ENCODE measurements at regions not wholly inside any gene's neighbourhood (a gene's known extent, or its start where the extent isn't known, plus 50 kb on each side); places are given as distances from the start of the nearest gene placed in this dataset.
A peak's percentile ranks its signal among the peaks of the same experiment; 100 is the strongest.
"Not testable (repeated sequence)": the region's sequence is repeated elsewhere in the genome, so short reads cannot be mapped to it uniquely, and the experiment has no call there.

DNA sequence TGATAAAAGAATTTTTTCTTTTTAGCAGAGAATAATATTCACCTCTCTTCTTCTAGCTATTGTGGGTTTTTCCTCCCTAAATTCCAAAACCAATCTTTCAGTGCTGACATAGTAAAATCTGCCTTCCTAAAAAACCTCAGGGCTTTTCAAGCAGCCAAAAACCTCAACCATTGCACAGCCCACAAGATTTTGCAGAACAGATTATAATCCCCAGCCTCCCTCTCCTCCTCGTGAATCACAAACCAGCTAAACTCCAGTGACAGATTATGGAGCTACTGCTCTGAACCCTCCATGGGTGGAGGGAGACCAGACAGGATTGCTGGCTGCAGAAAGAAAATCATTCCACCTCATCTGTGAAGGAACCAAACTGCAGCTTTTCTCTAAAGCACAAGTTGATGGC is 341.6 kb downstream of the SOX9 start:
- DNase-seq (ENCODE audit: low read depth, low spot score): no peak
- CTCF ChIA-PET: no interaction called here
- no peak overlapping the region for H3K4me3 ChIP-seq (ENCODE audit: low read depth, low read length)
- TF ChIP-seq CTCF (IDR thresholded peaks at IDR 0.05; ENCODE audit: insufficient read depth, low read length, missing control alignments): no peak
- POLR2A ChIA-PET: no interaction called here

DNA sequence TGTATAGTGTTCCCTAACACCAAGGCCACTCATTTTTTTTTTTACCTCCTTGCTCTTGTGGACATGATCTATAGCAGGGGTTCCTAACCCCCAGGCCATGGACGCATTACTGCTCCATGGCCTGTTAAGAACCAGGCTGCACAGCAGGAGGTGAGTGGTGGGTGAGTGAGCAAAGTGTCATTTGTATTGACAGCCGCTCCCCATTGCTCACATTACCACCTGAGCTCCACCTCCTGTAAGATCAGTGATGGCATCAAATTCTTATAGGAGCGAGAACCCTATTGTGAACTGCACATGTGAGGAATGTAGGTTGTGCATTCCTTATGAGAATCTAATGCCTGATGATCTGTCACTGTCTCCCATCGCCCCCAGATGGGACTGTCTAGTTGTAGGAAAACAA is 342.0 kb downstream of the SOX9 start:
- no peak overlapping the region for H3K4me3 ChIP-seq (ENCODE audit: low read depth, low read length)
- ChIA-PET CTCF (no interaction called here), POLR2A (no interaction called here)
- DNase-seq (ENCODE audit: low read depth, low spot score): no peak
- TF ChIP-seq CTCF (IDR thresholded peaks at IDR 0.05; ENCODE audit: insufficient read depth, low read length, missing control alignments): no peak

DNA sequence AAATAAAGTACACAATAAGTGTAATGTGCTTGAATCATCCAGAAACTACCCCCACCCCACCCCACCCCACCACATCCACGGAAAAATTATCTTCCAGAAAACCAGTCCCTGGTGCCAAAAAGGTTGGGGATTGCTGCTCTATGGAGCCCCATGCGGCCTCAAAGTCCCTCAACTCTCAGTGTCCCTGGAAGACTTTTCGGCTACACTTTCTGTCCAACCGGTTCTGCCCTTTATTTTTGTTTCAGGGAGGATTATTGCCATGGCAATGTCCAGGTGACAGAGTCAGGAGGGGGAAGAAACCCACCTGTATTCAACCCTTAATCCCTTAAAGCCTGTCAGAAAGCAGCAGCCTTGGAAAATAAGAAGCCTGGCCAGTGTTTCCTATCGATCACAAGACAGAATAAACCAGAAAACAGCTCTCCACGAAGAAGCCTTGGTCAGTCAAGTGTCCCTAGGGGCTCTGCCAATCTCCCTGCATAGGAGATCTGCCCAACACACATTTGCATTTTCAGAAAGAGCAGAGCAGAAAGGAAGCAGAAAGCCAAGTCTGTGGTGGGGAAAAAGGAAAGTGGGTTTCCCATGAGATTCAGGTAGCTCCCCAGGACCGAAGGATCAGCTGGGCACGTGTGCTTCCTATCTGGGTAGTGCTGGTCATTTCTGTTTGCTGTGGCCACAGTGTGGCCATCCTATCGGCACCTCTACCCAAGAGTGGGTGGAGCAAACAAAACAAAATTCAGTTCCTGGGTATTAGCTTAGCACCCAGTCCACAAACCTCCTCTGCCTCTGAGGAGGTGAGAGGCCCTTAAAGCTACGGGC is 342.7 kb downstream of the SOX9 start:
- DNase-seq (ENCODE audit: low read depth, low spot score): no peak
- no peak overlapping the region for H3K4me3 ChIP-seq (ENCODE audit: low read depth, low read length)
- ChIA-PET POLR2A (no interaction called here), CTCF (no interaction called here)
- no peak for TF ChIP-seq CTCF (IDR thresholded peaks at IDR 0.05; ENCODE audit: insufficient read depth, low read length, missing control alignments)

- POLR2A ChIA-PET: interaction anchor here (1.7 kb wide), 1 partner anchor 125 kb away, joined by 6 read pairs; no protein-coding TSS in a partner anchor
- DNase-seq (ENCODE audit: low read depth, low spot score); CTCF ChIA-PET; H3K4me3 ChIP-seq (ENCODE audit: low read depth, low read length): not testable (repeated sequence)
These were observed 343.4 kb downstream of the SOX9 start for GRCh38 chr17:72464221-72464620.

DNA sequence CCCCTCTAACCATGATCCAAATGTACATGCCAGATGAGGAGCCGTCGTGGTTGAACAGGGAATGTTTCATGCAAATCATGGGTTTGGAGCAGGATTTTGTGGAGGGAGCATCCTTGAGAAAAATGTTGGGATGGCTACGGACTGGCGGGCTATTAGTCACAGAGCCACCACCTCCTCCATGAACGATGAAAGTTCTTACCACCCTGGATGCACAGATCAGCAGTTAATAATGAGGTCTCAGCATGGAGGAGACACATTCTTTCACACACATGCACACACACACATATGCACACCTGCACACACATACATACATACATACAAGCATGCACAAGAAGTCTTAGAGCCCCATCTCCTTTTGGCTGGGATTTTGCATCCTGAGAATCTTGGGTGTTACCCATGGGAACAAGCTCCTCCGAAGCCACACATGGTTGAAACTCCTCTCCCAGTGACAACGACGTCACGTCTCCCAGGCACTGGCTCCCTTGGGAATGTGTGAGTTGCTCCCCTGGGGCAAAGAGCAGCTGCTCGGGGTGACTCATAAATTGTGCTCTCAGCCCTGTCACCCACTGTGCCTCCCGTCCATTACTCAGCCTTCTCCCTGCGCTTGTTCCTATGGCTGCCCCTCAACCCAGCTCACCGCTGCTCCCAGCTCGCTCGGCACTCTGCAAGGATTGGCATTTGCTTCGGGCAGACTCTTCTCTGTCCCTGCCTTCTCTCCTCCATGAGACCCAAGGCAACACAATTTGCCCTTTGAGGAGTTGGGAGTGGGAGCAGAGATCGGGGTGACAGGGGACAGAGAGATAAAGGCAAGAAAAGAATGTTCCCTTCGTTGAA is 344.6 kb downstream of the SOX9 start:
- ChIA-PET CTCF (interaction anchor here (0.9 to 1.5 kb wide), 2 partner anchors 9 to 13 kb away, joined by 3 read pairs; no protein-coding TSS in a partner anchor), POLR2A (interaction anchor here (0.6 to 1.7 kb wide), 5 partner anchors 39 to 344 kb away, joined by 3 to 6 read pairs (median 3); no protein-coding TSS in a partner anchor)
- H3K4me3 ChIP-seq (ENCODE audit: low read depth, low read length): peak overlapping the region; percentile 15
- TF ChIP-seq CTCF (IDR thresholded peaks at IDR 0.05; ENCODE audit: insufficient read depth, low read length, missing control alignments): no peak
- DNase-seq (ENCODE audit: low read depth, low spot score): peak; percentile 58

DNA sequence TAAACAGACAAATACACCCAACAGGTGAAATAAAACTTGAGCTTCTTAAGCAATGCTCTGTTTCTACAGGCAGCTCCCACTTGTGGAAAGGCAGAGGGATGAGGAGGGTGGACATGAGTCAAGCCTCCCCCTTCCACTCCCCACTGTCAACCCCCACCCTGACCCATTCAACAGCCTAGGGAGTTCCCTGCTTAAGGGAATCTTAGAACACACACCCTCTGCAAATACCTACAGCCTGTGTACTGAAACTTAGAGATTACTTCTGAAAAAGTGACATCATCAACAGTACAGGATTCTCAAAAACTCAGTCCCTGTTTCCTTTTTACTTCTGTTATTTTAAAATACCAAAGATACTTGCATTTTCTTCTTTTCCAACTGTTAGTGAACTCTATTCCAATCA is 345.4 kb downstream of the SOX9 start:
- H3K4me3 ChIP-seq (ENCODE audit: low read depth, low read length): no peak overlapping the region
- CTCF ChIA-PET: interaction anchor here (1.2 to 1.7 kb wide), 4 partner anchors 11 to 91 kb away, joined by 3 to 6 read pairs (median 4); no protein-coding TSS in a partner anchor
- no peak for TF ChIP-seq CTCF (IDR thresholded peaks at IDR 0.05; ENCODE audit: insufficient read depth, low read length, missing control alignments)
- POLR2A ChIA-PET: interaction anchor here (0.6 to 1.7 kb wide), 3 partner anchors 43 to 127 kb away, joined by 3 to 6 read pairs (median 5); no protein-coding TSS in a partner anchor
- DNase-seq (ENCODE audit: low read depth, low spot score): no peak
